K562 (cell line): ENCODE measurements at regions not wholly inside any gene's neighbourhood (a gene's known extent, or its start where the extent isn't known, plus 50 kb on each side); places are given as distances from the start of the nearest gene placed in this dataset.

Experiments
- ATAC-seq: fragments of 200-7000 bp; cut with Tn5 transposase; 3 replicates; pipeline ENCODE4 v1.9.1; 2020; ENCODE audit warnings: moderate library complexity
- BruUV-seq: library from RNA; stranded (reverse); fragments of 400-500 nt; replicated peaks from 2 replicates; lab custom pipeline; 2021; lab: Mats Ljungman, UMichigan
- CTCF ChIA-PET: fragments of 300-600 bp; formaldehyde crosslinking; extraction: SDS; loops from one replicate; lab custom pipeline; 2021; ENCODE audit warnings: low intra/inter-chr PET ratio; lab: Yijun Ruan, JAX
- POLR2A ChIA-PET: fragments of 300-600, 350-650 bp; sonication (Branson Sonifier 250); formaldehyde crosslinking; extraction: SDS; loops from one replicate; lab custom pipeline; 2021; ENCODE audit warnings: antibody characterized with exemption, inconsistent platforms; lab: Yijun Ruan, JAX
- DNase-seq, 4 experiments: peaks; one replicate each; pipeline versions ENCODE4 v3.0.0 to v3.0.0-alpha.2; 2011 to 2018; ENCODE audit warnings: low spot score in 3 of 4, mixed read lengths in 3 of 4; ENCODE audit errors: extremely low read depth in 1 of 4
- FAIRE-seq: peaks from 2 replicates; lab custom pipeline; 2011; peaks lifted over from hg19 to GRCh38; lab: Jason Lieb, UNC
- H2AFZ ChIP-seq: 2 replicates; pipeline ENCODE4 v1.6.0; 2011; ENCODE audit warnings: low read depth, low read length, control low read depth, inconsistent platforms
- H3K27ac ChIP-seq: fragments of 200-600 bp; 3 replicates; pipeline ENCODE4 v1.8.0; 2011; ENCODE audit warnings: low read depth, mild to moderate bottlenecking, control low read depth, inconsistent platforms, low read length, moderate library complexity, mixed read lengths; ENCODE audit errors: extremely low read depth
- H3K27me3 ChIP-seq, 2 experiments: fragments of 300-600 bp in 1 of 2; 2 replicates in 1 of 2; 3 replicates in 1 of 2; pipeline versions ENCODE4 v1.6.0 to v1.8.0; 2011; ENCODE audit warnings: inconsistent platforms in 2 of 2, low read length in 2 of 2, mild to moderate bottlenecking in 1 of 2, mixed read lengths in 1 of 2, moderate library complexity in 1 of 2; ENCODE audit not compliant: control insufficient read depth in 2 of 2, insufficient read depth in 2 of 2
- H3K36me3 ChIP-seq: fragments of 300-600 bp; 3 replicates; pipeline ENCODE4 v1.8.0; 2011; ENCODE audit warnings: mild to moderate bottlenecking, low read length, inconsistent platforms; ENCODE audit not compliant: control insufficient read depth, insufficient read depth
- H3K4me1 ChIP-seq, 2 experiments: fragments of 200-600 bp in 1 of 2; replicated peaks in 1 of 2; 2 replicates in 1 of 2; 3 replicates in 1 of 2; pipeline versions ENCODE4 v1.5.1 to v1.8.0; 2011; ENCODE audit warnings: inconsistent platforms in 2 of 2, low read length in 2 of 2, mild to moderate bottlenecking in 1 of 2, mixed read lengths in 1 of 2, moderate library complexity in 1 of 2; ENCODE audit not compliant: control insufficient read depth in 2 of 2, insufficient read depth in 2 of 2
- H3K4me2 ChIP-seq: 2 replicates; pipeline ENCODE4 v1.6.1; 2011; ENCODE audit warnings: low read length, control low read depth, inconsistent platforms, mixed read lengths; ENCODE audit not compliant: insufficient read depth
- H3K4me3 ChIP-seq: fragments of 200-600 bp; sonication (generic), shearing (Covaris generic); 2 replicates; pipeline ENCODE4 v1.5.1; 2016; ENCODE audit warnings: control low read depth, inconsistent platforms
- H3K79me2 ChIP-seq: fragments of 200-600 bp; 3 replicates; pipeline ENCODE4 v1.8.0; 2011; ENCODE audit warnings: low read length, inconsistent platforms; ENCODE audit not compliant: control insufficient read depth, insufficient read depth
- H3K9ac ChIP-seq, 2 experiments: 2 replicates each; pipeline versions ENCODE4 v1.6.0 to v1.6.1; 2011; ENCODE audit warnings: low read depth in 2 of 2, low read length in 2 of 2, control low read depth in 1 of 2, inconsistent platforms in 1 of 2, mild to moderate bottlenecking in 1 of 2, mixed read lengths in 1 of 2; ENCODE audit not compliant: insufficient read depth in 1 of 2
- H3K9me1 ChIP-seq: one replicate; pipeline ENCODE4 v1.6.0; 2011; ENCODE audit warnings: inconsistent platforms, mild to moderate bottlenecking, low read length, moderate library complexity; ENCODE audit not compliant: control insufficient read depth, insufficient read depth
- H3K9me3 ChIP-seq: replicated peaks from 2 replicates; pipeline ENCODE4 v1.5.1; 2011; ENCODE audit warnings: low read depth, low read length, inconsistent platforms; ENCODE audit not compliant: control insufficient read depth, insufficient read depth
- H4K20me1 ChIP-seq: replicated peaks from 2 replicates; pipeline ENCODE4 v1.6.1; 2011; ENCODE audit warnings: low read length, inconsistent platforms, mixed read lengths; ENCODE audit not compliant: control insufficient read depth, insufficient read depth
- DMBX1 ChIP-seq: fragments of 250-450 bp; sonication (Bioruptor Pico); IDR thresholded peaks from 2 replicates; pipeline ENCODE4 v1.8.0; 2022; ENCODE audit warnings: inconsistent platforms, mild to moderate bottlenecking, moderate library complexity, borderline replicate concordance
- DPF2 ChIP-seq: fragments of 450-650 bp; IDR thresholded peaks from 2 replicates; pipeline ENCODE4 v1.6.1; 2016
- FOXA1 ChIP-seq: fragments of 450-650 bp; IDR thresholded peaks from 2 replicates; pipeline ENCODE4 v1.6.1; 2016; ENCODE audit warnings: mild to moderate bottlenecking, borderline replicate concordance
- GABPB1 ChIP-seq: sonication (generic); formaldehyde crosslinking; IDR thresholded peaks from 2 replicates; pipeline ENCODE4 v1.8.0; 2022; ENCODE audit warnings: mild to moderate bottlenecking, missing genetic modification reagents
- MCM2 ChIP-seq: fragments of 450-650 bp; IDR thresholded peaks from 2 replicates; pipeline ENCODE4 v1.6.1; 2017; ENCODE audit warnings: low read depth, mild to moderate bottlenecking
- NEUROD1 ChIP-seq: fragments of 150-350 bp; IDR thresholded peaks from 2 replicates; pipeline ENCODE4 v1.6.1; 2014; ENCODE audit warnings: borderline replicate concordance, low read length, low read depth; ENCODE audit not compliant: partially characterized antibody
- PTTG1 ChIP-seq: fragments of 450-650 bp; IDR thresholded peaks from 2 replicates; pipeline ENCODE4 v1.6.1; 2016; ENCODE audit warnings: low read depth, mild to moderate bottlenecking, missing genetic modification characterization, missing compliant biosample characterization
- PURB ChIP-seq: sonication (generic); formaldehyde crosslinking; IDR thresholded peaks from 2 replicates; pipeline ENCODE4 v1.9.0; 2021; ENCODE audit warnings: low read depth, mild to moderate bottlenecking, missing genetic modification reagents
- RAD51 ChIP-seq: fragments of 450-650 bp; IDR thresholded peaks from 2 replicates; pipeline ENCODE4 v1.7.1; 2016; ENCODE audit warnings: low read depth, mild to moderate bottlenecking, borderline replicate concordance
- RB1 ChIP-seq: fragments of 450-650 bp; IDR thresholded peaks from 2 replicates; pipeline ENCODE4 v1.6.1; 2017; ENCODE audit warnings: low read depth, mild to moderate bottlenecking
- RCOR1 ChIP-seq, 2 experiments: IDR thresholded peaks; 2 replicates each; pipeline ENCODE4 v1.6.1; 2012; ENCODE audit warnings: low read depth in 2 of 2, low read length in 2 of 2, borderline replicate concordance in 1 of 2, improper control_type of control experiment in 1 of 2
- RHOXF2B ChIP-seq: fragments of 250-450 bp; sonication (Bioruptor Pico); conservative IDR thresholded peaks from 2 replicates; pipeline ENCODE4 v1.5.1; 2021
- YBX1 ChIP-seq: fragments of 450-650 bp; IDR thresholded peaks from 2 replicates; pipeline ENCODE4 v1.7.1; 2016; ENCODE audit warnings: mild to moderate bottlenecking
- ZBTB17 ChIP-seq: fragments of 450-650 bp; formaldehyde crosslinking; IDR thresholded peaks from 2 replicates; pipeline ENCODE4 v1.4.0; 2020; ENCODE audit warnings: mild to moderate bottlenecking
- ZNF239 ChIP-seq: fragments of 250-450 bp; sonication (Bioruptor Pico); IDR thresholded peaks from 2 replicates; pipeline ENCODE4 v1.4.0; 2020; ENCODE audit warnings: mild to moderate bottlenecking
- WGBS: fragments of 100-300 bp; shearing (Covaris generic); methylation state at CpG from one replicate; pipeline ENCODE4 v1.1.6; 2016; ENCODE audit warnings: low coverage, mixed read lengths; ENCODE audit not compliant: insufficient coverage; ENCODE audit errors: missing lambda C conversion rate; 5-methylcytosine and 5-hydroxymethylcytosine counted together
- in situ Hi-C: fragments of 300-500 bp; cut with MboI; formaldehyde crosslinking; loops from 4 replicates; pipeline ENCODE4 v1.15.0; 2018; ENCODE audit warnings: inconsistent platforms, mixed read lengths
- intact Hi-C: fragments of 100-400 bp; cut with micrococcal nuclease; formaldehyde crosslinking; loops from 2 replicates; pipeline ENCODE4 v1.14.2; 2022
- TF ChIP-seq, protein P1 (sequence below): sonication (generic); formaldehyde crosslinking; IDR thresholded peaks from 2 replicates; pipeline ENCODE4 v1.8.0; 2022; ENCODE audit warnings: mild to moderate bottlenecking, low read depth, missing genetic modification reagents
- TF ChIP-seq, protein P2 (sequence below): sonication (generic); formaldehyde crosslinking; IDR thresholded peaks from 2 replicates; pipeline ENCODE4 v1.8.1; 2022; ENCODE audit warnings: missing genetic modification reagents
- TF ChIP-seq, protein P3 (sequence below), 2 experiments: fragments of 450-650 bp in 1 of 2; IDR thresholded peaks; 2 replicates each; pipeline ENCODE4 v1.6.1; 2011 to 2017; ENCODE audit warnings: low read depth in 2 of 2, antibody characterized with exemption in 1 of 2, borderline replicate concordance in 1 of 2, low read length in 1 of 2, mild to moderate bottlenecking in 1 of 2, mixed read lengths in 1 of 2; ENCODE audit not compliant: control insufficient read depth in 1 of 2

DNA sequence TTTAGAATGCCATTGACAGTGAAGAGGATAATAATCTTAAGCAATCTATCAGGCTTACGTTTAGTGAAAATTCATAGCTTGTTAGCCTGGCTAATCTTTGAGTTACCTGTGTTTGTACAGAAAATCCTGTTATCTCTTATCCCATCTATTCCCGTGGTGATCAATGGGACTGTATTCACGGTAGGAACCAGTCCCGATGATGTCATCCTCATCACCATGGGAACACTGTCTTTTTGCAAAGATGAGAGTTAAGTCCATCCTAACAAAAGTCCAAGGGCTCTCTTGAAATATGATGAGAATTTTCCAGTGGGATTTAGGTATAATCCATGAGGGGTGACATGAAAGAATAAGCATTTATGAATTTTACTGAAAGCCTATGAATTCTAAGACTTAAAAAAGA is 762.2 kb downstream of the ETS1 start:
- no peak overlapping the region for H2AFZ ChIP-seq
- WGBS, result 3% methylated on average over 4 of the region's 4 CpGs
- no peak overlapping the region for H3K4me2 ChIP-seq
- TF ChIP-seq, protein P1, sequence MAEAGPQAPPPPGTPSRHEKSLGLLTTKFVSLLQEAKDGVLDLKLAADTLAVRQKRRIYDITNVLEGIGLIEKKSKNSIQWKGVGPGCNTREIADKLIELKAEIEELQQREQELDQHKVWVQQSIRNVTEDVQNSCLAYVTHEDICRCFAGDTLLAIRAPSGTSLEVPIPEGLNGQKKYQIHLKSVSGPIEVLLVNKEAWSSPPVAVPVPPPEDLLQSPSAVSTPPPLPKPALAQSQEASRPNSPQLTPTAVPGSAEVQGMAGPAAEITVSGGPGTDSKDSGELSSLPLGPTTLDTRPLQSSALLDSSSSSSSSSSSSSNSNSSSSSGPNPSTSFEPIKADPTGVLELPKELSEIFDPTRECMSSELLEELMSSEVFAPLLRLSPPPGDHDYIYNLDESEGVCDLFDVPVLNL (CRISPR knock-in tag), result no peak
- TF ChIP-seq ZBTB17 (CRISPR knock-in tag) (no peak), RCOR1 (IDR thresholded peaks at IDR 0.05; ENCODE audit: borderline replicate concordance in 1 of 2, low read depth in 2 of 2, low read length in 2 of 2) (no peak), ZNF239 (CRISPR knock-in tag) (no peak), FOXA1 (no peak), RHOXF2B (CRISPR knock-in tag) (no peak), MCM2 (no peak), RAD51 (no peak), RB1 (no peak), PURB (no peak), NEUROD1 (no peak), DMBX1 (CRISPR knock-in tag) (no peak), YBX1 (no peak), GABPB1 (CRISPR knock-in tag) (no peak), DPF2 (no peak), PTTG1 (tag) (no peak)
- TF ChIP-seq, protein P2, sequence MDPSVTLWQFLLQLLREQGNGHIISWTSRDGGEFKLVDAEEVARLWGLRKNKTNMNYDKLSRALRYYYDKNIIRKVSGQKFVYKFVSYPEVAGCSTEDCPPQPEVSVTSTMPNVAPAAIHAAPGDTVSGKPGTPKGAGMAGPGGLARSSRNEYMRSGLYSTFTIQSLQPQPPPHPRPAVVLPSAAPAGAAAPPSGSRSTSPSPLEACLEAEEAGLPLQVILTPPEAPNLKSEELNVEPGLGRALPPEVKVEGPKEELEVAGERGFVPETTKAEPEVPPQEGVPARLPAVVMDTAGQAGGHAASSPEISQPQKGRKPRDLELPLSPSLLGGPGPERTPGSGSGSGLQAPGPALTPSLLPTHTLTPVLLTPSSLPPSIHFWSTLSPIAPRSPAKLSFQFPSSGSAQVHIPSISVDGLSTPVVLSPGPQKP (CRISPR knock-in tag), result no peak
- TF ChIP-seq, protein P3, sequence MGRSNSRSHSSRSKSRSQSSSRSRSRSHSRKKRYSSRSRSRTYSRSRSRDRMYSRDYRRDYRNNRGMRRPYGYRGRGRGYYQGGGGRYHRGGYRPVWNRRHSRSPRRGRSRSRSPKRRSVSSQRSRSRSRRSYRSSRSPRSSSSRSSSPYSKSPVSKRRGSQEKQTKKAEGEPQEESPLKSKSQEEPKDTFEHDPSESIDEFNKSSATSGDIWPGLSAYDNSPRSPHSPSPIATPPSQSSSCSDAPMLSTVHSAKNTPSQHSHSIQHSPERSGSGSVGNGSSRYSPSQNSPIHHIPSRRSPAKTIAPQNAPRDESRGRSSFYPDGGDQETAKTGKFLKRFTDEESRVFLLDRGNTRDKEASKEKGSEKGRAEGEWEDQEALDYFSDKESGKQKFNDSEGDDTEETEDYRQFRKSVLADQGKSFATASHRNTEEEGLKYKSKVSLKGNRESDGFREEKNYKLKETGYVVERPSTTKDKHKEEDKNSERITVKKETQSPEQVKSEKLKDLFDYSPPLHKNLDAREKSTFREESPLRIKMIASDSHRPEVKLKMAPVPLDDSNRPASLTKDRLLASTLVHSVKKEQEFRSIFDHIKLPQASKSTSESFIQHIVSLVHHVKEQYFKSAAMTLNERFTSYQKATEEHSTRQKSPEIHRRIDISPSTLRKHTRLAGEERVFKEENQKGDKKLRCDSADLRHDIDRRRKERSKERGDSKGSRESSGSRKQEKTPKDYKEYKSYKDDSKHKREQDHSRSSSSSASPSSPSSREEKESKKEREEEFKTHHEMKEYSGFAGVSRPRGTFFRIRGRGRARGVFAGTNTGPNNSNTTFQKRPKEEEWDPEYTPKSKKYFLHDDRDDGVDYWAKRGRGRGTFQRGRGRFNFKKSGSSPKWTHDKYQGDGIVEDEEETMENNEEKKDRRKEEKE (IDR thresholded peaks at IDR 0.05; ENCODE audit: borderline replicate concordance in 1 of 2, control insufficient read depth in 1 of 2, low read depth in 2 of 2, low read length in 1 of 2), result no peak
- TF ChIP-seq, all 486 proteins: peak for 0
- no peak for ATAC-seq
- ChIA-PET CTCF (no interaction called here), POLR2A (no interaction called here)
- in situ Hi-C loops (no loop called here), intact Hi-C loops (no loop called here)
- Histone ChIP-seq H3K4me3 (no peak overlapping the region), H3K4me1 (no peaks in the 10 kb centered on the region), H3K9me1 (no peaks in the 10 kb centered on the region), H3K9me3 (no peaks in the 10 kb centered on the region), H3K27ac (no peak overlapping the region), H3K9ac (no peak overlapping the region), H3K79me2 (no peaks in the 10 kb centered on the region), H4K20me1 (no peaks in the 10 kb centered on the region), H3K36me3 (no peaks in the 10 kb centered on the region), H3K27me3 (no peaks in the 10 kb centered on the region)
- no peak for DNase-seq
- no TSS peak for BruUV-seq
- no peak for FAIRE-seq
